ENCODE measurements at regions not wholly inside any gene's neighbourhood (a gene's known extent, or its start where the extent isn't known, plus 50 kb on each side); places are given as distances from the start of the nearest gene placed in this dataset.

DNA sequence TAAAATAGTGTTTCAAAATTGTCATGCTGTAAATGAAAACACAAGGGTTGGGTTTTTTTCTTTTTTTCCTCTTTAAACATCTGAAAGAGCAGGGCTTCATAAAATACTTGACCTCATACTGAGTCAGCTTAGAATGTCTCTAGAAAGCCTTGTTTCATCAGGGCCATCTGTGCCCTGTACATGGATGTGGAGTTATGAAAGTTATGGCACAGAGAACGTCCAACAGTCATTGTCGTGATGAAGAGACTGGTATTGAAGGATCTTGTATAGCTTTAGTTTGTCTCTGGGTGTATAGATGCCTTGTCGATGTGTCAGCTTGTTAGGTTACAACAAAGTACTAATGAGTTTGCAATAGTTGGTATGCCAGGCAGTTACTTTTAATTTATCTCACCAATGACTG lies 127.3 kb downstream of the FAM204A start:
- Histone ChIP-seq H3K27me3 (ENCODE audit: control insufficient read depth in 3 of 3, insufficient read depth in 3 of 3, low read depth in 1 of 3, low read length in 3 of 3) (no peaks in the 10 kb centered on the region), H3K23ac (ENCODE audit: low read depth, low read length, poor library complexity) (no peak overlapping the region), H3K36me3 (replicated peaks in 1 of 2; ENCODE audit: control insufficient read depth in 2 of 2, insufficient read depth in 2 of 2, low read length in 2 of 2) (no peaks in the 10 kb centered on the region), H3K79me1 (ENCODE audit: low read depth, low read length) (no peaks in the 10 kb centered on the region), H2BK5ac (ENCODE audit: low read length) (no peak overlapping the region), H3K27ac (replicated peaks; ENCODE audit: low read length) (no peak overlapping the region), H3K14ac (ENCODE audit: low read length) (no peak overlapping the region), H2BK12ac (ENCODE audit: low read length) (no peak overlapping the region), H3K4me2 (ENCODE audit: insufficient read depth, low read length, poor library complexity, severe bottlenecking) (no peak overlapping the region), H3K4me1 (ENCODE audit: control insufficient read depth in 2 of 2, insufficient read depth in 1 of 2, low read depth in 1 of 2, low read length in 2 of 2) (peaks cover 2 to 4% of the 10 kb centered on the region in 2 donors), H3K4ac (ENCODE audit: low read length) (no peak overlapping the region), H3K9me3 (replicated peaks in 1 of 2; ENCODE audit: control insufficient read depth in 2 of 2, insufficient read depth in 1 of 2, low read depth in 1 of 2, low read length in 2 of 2) (no peaks in the 10 kb centered on the region), H2BK15ac (ENCODE audit: low read length) (no peak overlapping the region), H2AFZ (ENCODE audit: low read length) (no peak overlapping the region), H2AK5ac (ENCODE audit: low read depth, low read length) (no peak overlapping the region), H4K91ac (ENCODE audit: low read depth, low read length, poor library complexity) (no peak overlapping the region), H4K8ac (ENCODE audit: low read depth, low read length) (no peak overlapping the region), H3K9ac (ENCODE audit: low read depth, low read length, poor library complexity) (no peak overlapping the region), H3K18ac (ENCODE audit: low read length) (no peak overlapping the region), H3K4me3 (ENCODE audit: low read length in 2 of 2) (no peak overlapping the region), H2BK120ac (ENCODE audit: low read depth, low read length) (no peak overlapping the region)
- no CpG with 5 or more reads among the region's 3 CpGs for WGBS, 2 donors (ENCODE audit: extremely low coverage in 2 of 2, insufficient read length in 2 of 2, insufficient replicate concordance in 1 of 2)
- no peak for DNase-seq (ENCODE audit: low spot score)

DNA sequence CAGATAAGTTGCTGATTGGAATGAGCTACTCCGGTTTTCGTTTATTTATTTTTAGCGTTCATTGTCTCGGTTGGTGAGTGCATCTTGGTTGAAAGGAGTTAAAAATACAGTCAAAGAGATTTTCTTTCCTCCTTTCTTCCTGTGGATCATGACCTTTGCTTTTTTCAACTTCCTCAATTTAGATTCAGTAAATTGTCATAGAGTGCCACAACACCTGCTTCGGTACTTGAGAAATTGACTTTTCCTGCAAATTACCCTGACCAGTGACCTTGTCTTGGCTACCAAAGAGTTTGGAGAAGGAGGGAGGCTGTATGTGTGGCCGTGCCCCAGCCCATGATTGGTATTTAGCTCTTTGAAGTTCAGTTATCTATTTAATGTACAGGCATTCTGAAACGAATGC lies 128.7 kb downstream of the FAM204A start:
- no peak overlapping the region for H4K8ac ChIP-seq (ENCODE audit: low read depth, low read length)
- no peak overlapping the region for H3K18ac ChIP-seq (ENCODE audit: low read length)
- no peak overlapping the region for H3K4me3 ChIP-seq (ENCODE audit: low read length in 2 of 2)
- H2BK15ac ChIP-seq (ENCODE audit: low read length) = no peak overlapping the region
- H3K4me2 ChIP-seq (ENCODE audit: insufficient read depth, low read length, poor library complexity, severe bottlenecking) = no peak overlapping the region
- H3K4me1 ChIP-seq (ENCODE audit: control insufficient read depth in 2 of 2, insufficient read depth in 1 of 2, low read depth in 1 of 2, low read length in 2 of 2) = peaks cover 4% of the 10 kb centered on the region in 2 donors
- no peaks in the 10 kb centered on the region for H3K27me3 ChIP-seq (ENCODE audit: control insufficient read depth in 3 of 3, insufficient read depth in 3 of 3, low read depth in 1 of 3, low read length in 3 of 3)
- no peaks in the 10 kb centered on the region for H3K9me3 ChIP-seq (replicated peaks in 1 of 2; ENCODE audit: control insufficient read depth in 2 of 2, insufficient read depth in 1 of 2, low read depth in 1 of 2, low read length in 2 of 2)
- no peak overlapping the region for H2BK12ac ChIP-seq (ENCODE audit: low read length)
- H2AFZ ChIP-seq (ENCODE audit: low read length) = no peak overlapping the region
- WGBS, 2 donors (ENCODE audit: extremely low coverage in 2 of 2, insufficient read length in 2 of 2, insufficient replicate concordance in 1 of 2) = no CpG with 5 or more reads among the region's 7 CpGs
- H3K9ac ChIP-seq (ENCODE audit: low read depth, low read length, poor library complexity) = no peak overlapping the region
- H2BK120ac ChIP-seq (ENCODE audit: low read depth, low read length) = no peak overlapping the region
- no peak overlapping the region for H4K91ac ChIP-seq (ENCODE audit: low read depth, low read length, poor library complexity)
- no peaks in the 10 kb centered on the region for H3K36me3 ChIP-seq (replicated peaks in 1 of 2; ENCODE audit: control insufficient read depth in 2 of 2, insufficient read depth in 2 of 2, low read length in 2 of 2)
- H3K23ac ChIP-seq (ENCODE audit: low read depth, low read length, poor library complexity) = no peak overlapping the region
- DNase-seq (ENCODE audit: low spot score) = no peak
- H3K27ac ChIP-seq (replicated peaks; ENCODE audit: low read length) = no peak overlapping the region
- no peak overlapping the region for H2AK5ac ChIP-seq (ENCODE audit: low read depth, low read length)
- no peaks in the 10 kb centered on the region for H3K79me1 ChIP-seq (ENCODE audit: low read depth, low read length)
- H2BK5ac ChIP-seq (ENCODE audit: low read length) = no peak overlapping the region
- H3K4ac ChIP-seq (ENCODE audit: low read length) = no peak overlapping the region
- H3K14ac ChIP-seq (ENCODE audit: low read length) = no peak overlapping the region

DNA sequence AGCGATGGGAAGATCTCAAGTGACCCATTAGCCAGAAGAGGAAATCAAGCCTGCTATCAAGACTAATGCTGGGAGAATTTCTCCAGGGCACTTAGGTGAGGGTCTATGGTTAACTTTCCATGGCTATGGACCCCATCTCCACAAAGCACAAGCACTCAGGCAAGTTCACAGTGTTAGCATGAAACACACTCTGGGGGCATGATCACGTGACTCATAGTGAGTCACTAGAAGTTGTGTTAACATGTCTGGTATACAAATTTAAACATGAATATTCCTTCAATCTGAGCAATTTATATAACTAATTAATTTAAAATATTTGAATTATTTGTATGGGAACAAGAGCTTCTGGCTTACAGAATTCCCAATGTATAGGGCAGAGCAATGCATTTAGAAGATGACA lies 131.8 kb downstream of the FAM204A start:
- H2AK5ac ChIP-seq (ENCODE audit: low read depth, low read length) = no peak overlapping the region
- no peak overlapping the region for H4K8ac ChIP-seq (ENCODE audit: low read depth, low read length)
- H3K4me3 ChIP-seq (ENCODE audit: low read length in 2 of 2) = no peak overlapping the region
- H3K9ac ChIP-seq (ENCODE audit: low read depth, low read length, poor library complexity) = no peak overlapping the region
- no peak overlapping the region for H3K4ac ChIP-seq (ENCODE audit: low read length)
- no peak overlapping the region for H4K91ac ChIP-seq (ENCODE audit: low read depth, low read length, poor library complexity)
- no peak overlapping the region for H2BK5ac ChIP-seq (ENCODE audit: low read length)
- no peak overlapping the region for H2BK15ac ChIP-seq (ENCODE audit: low read length)
- no peak overlapping the region for H2BK120ac ChIP-seq (ENCODE audit: low read depth, low read length)
- no peaks in the 10 kb centered on the region for H3K27me3 ChIP-seq (ENCODE audit: control insufficient read depth in 3 of 3, insufficient read depth in 3 of 3, low read depth in 1 of 3, low read length in 3 of 3)
- no peaks in the 10 kb centered on the region for H3K79me1 ChIP-seq (ENCODE audit: low read depth, low read length)
- H3K18ac ChIP-seq (ENCODE audit: low read length) = no peak overlapping the region
- no peak for DNase-seq (ENCODE audit: low spot score)
- no peak overlapping the region for H2AFZ ChIP-seq (ENCODE audit: low read length)
- no peak overlapping the region for H2BK12ac ChIP-seq (ENCODE audit: low read length)
- no peak overlapping the region for H3K14ac ChIP-seq (ENCODE audit: low read length)
- no peaks in the 10 kb centered on the region for H3K9me3 ChIP-seq (replicated peaks in 1 of 2; ENCODE audit: control insufficient read depth in 2 of 2, insufficient read depth in 1 of 2, low read depth in 1 of 2, low read length in 2 of 2)
- peaks cover 2 to 4% of the 10 kb centered on the region in 2 donors for H3K4me1 ChIP-seq (ENCODE audit: control insufficient read depth in 2 of 2, insufficient read depth in 1 of 2, low read depth in 1 of 2, low read length in 2 of 2)
- no peaks in the 10 kb centered on the region for H3K36me3 ChIP-seq (replicated peaks in 1 of 2; ENCODE audit: control insufficient read depth in 2 of 2, insufficient read depth in 2 of 2, low read length in 2 of 2)
- WGBS, 2 donors (ENCODE audit: extremely low coverage in 2 of 2, insufficient read length in 2 of 2, insufficient replicate concordance in 1 of 2) = no CpG with 5 or more reads among the region's 2 CpGs
- no peak overlapping the region for H3K4me2 ChIP-seq (ENCODE audit: insufficient read depth, low read length, poor library complexity, severe bottlenecking)
- H3K23ac ChIP-seq (ENCODE audit: low read depth, low read length, poor library complexity) = no peak overlapping the region
- no peak overlapping the region for H3K27ac ChIP-seq (replicated peaks; ENCODE audit: low read length)

- no peak overlapping the region for H2AK5ac ChIP-seq (ENCODE audit: low read depth, low read length)
- no peak overlapping the region for H3K27ac ChIP-seq (replicated peaks; ENCODE audit: low read length)
- no peaks in the 10 kb centered on the region for H3K27me3 ChIP-seq (ENCODE audit: control insufficient read depth in 3 of 3, insufficient read depth in 3 of 3, low read depth in 1 of 3, low read length in 3 of 3)
- H3K18ac ChIP-seq (ENCODE audit: low read length) = no peak overlapping the region
- H3K23ac ChIP-seq (ENCODE audit: low read depth, low read length, poor library complexity) = no peak overlapping the region
- no peak overlapping the region for H3K4me2 ChIP-seq (ENCODE audit: insufficient read depth, low read length, poor library complexity, severe bottlenecking)
- no peak overlapping the region for H3K14ac ChIP-seq (ENCODE audit: low read length)
- H2AFZ ChIP-seq (ENCODE audit: low read length) = no peak overlapping the region
- H3K9me3 ChIP-seq (replicated peaks in 1 of 2; ENCODE audit: control insufficient read depth in 2 of 2, insufficient read depth in 1 of 2, low read depth in 1 of 2, low read length in 2 of 2) = no peaks in the 10 kb centered on the region
- H3K4me3 ChIP-seq (ENCODE audit: low read length in 2 of 2) = no peak overlapping the region
- DNase-seq (ENCODE audit: low spot score) = no peak
- H4K8ac ChIP-seq (ENCODE audit: low read depth, low read length) = no peak overlapping the region
- H2BK5ac ChIP-seq (ENCODE audit: low read length) = no peak overlapping the region
- H4K91ac ChIP-seq (ENCODE audit: low read depth, low read length, poor library complexity) = no peak overlapping the region
- no CpG with 5 or more reads among the region's 4 CpGs for WGBS, 2 donors (ENCODE audit: extremely low coverage in 2 of 2, insufficient read length in 2 of 2, insufficient replicate concordance in 1 of 2)
- no peak overlapping the region for H2BK12ac ChIP-seq (ENCODE audit: low read length)
- H3K9ac ChIP-seq (ENCODE audit: low read depth, low read length, poor library complexity) = no peak overlapping the region
- no peak overlapping the region for H2BK120ac ChIP-seq (ENCODE audit: low read depth, low read length)
- no peaks in the 10 kb centered on the region for H3K36me3 ChIP-seq (replicated peaks in 1 of 2; ENCODE audit: control insufficient read depth in 2 of 2, insufficient read depth in 2 of 2, low read length in 2 of 2)
- H2BK15ac ChIP-seq (ENCODE audit: low read length) = no peak overlapping the region
- H3K79me1 ChIP-seq (ENCODE audit: low read depth, low read length) = no peaks in the 10 kb centered on the region
- H3K4me1 ChIP-seq (ENCODE audit: control insufficient read depth in 2 of 2, insufficient read depth in 1 of 2, low read depth in 1 of 2, low read length in 2 of 2) = peaks cover 4 to 5% of the 10 kb centered on the region in 2 donors
- H3K4ac ChIP-seq (ENCODE audit: low read length) = no peak overlapping the region
Measured at GRCh38 chr10:118209215-118209614, 132.9 kb downstream of the FAM204A start.

Data from neuronal stem cell (in vitro differentiated cells).